ENCODE measurements at regions not wholly inside any gene's neighbourhood (a gene's known extent, or its start where the extent isn't known, plus 50 kb on each side); places are given as distances from the start of the nearest gene placed in this dataset.

- no peak overlapping the region for H3K27ac ChIP-seq (ENCODE audit: low read depth, low read length)
- no peak overlapping the region for H3K4me3 ChIP-seq (ENCODE audit: low read length in 3 of 3)
- peaks cover 0 to 2% (median 0%) of the 10 kb centered on the region in 3 donors for H3K36me3 ChIP-seq (ENCODE audit: control insufficient read depth in 3 of 3, insufficient read depth in 3 of 3, low read length in 3 of 3)
- H3K9ac ChIP-seq (ENCODE audit: low read depth in 1 of 3, low read length in 3 of 3), result no peak overlapping the region
- H3K9me3 ChIP-seq (ENCODE audit: control insufficient read depth in 3 of 3, low read length in 3 of 3), result peaks cover 0 to 5% (median 2%) of the 10 kb centered on the region in 3 donors
- H3K4me1 ChIP-seq (ENCODE audit: control insufficient read depth in 3 of 3, insufficient read depth in 3 of 3, low read length in 3 of 3), result no peaks in the 10 kb centered on the region
- no peaks in the 10 kb centered on the region for H3K27me3 ChIP-seq (ENCODE audit: control insufficient read depth in 3 of 3, insufficient read depth in 3 of 3, low read length in 3 of 3)
These were observed 57.3 kb downstream of the MED10 start for GRCh38 chr5:6321078-6321477.

- Histone ChIP-seq H3K27me3 (ENCODE audit: control insufficient read depth in 3 of 3, insufficient read depth in 3 of 3, low read length in 3 of 3) (no peaks in the 10 kb centered on the region), H3K9me3 (ENCODE audit: control insufficient read depth in 3 of 3, low read length in 3 of 3) (peaks cover 0 to 5% (median 2%) of the 10 kb centered on the region in 3 donors), H3K27ac (ENCODE audit: low read depth, low read length) (no peak overlapping the region)
These were observed 59.2 kb downstream of the MED10 start for GRCh38 chr5:6319116-6319515.

GRCh38 chr5:6317116-6317798 is 61.1 kb downstream of the MED10 start:
- peaks cover 0 to 3% (median 2%) of the 10 kb centered on the region in 3 donors for H3K4me1 ChIP-seq (ENCODE audit: control insufficient read depth in 3 of 3, insufficient read depth in 3 of 3, low read length in 3 of 3)
- no peak overlapping the region for H3K9ac ChIP-seq (ENCODE audit: low read depth in 1 of 3, low read length in 3 of 3)
- H3K9me3 ChIP-seq (ENCODE audit: control insufficient read depth in 3 of 3, low read length in 3 of 3), result peaks cover 0 to 5% (median 2%) of the 10 kb centered on the region in 3 donors
- H3K4me3 ChIP-seq (ENCODE audit: low read length in 3 of 3), result no peak overlapping the region
- no peaks in the 10 kb centered on the region for H3K27me3 ChIP-seq (ENCODE audit: control insufficient read depth in 3 of 3, insufficient read depth in 3 of 3, low read length in 3 of 3)
- H3K27ac ChIP-seq (ENCODE audit: low read depth, low read length), result no peak overlapping the region
- peaks cover 0 to 2% (median 0%) of the 10 kb centered on the region in 3 donors for H3K36me3 ChIP-seq (ENCODE audit: control insufficient read depth in 3 of 3, insufficient read depth in 3 of 3, low read length in 3 of 3)

More at GRCh38 chr5:6319116-6319515, 59.2 kb downstream of the MED10 start:
- Histone ChIP-seq H3K36me3 (ENCODE audit: control insufficient read depth in 3 of 3, insufficient read depth in 3 of 3, low read length in 3 of 3) (peaks cover 0 to 2% (median 0%) of the 10 kb centered on the region in 3 donors), H3K4me1 (ENCODE audit: control insufficient read depth in 3 of 3, insufficient read depth in 3 of 3, low read length in 3 of 3) (no peaks in the 10 kb centered on the region), H3K4me3 (ENCODE audit: low read length in 3 of 3) (no peak overlapping the region), H3K9ac (ENCODE audit: low read depth in 1 of 3, low read length in 3 of 3) (no peak overlapping the region)

GRCh38 chr5:6315580-6315979 is 62.8 kb downstream of the MED10 start:
- H3K4me3 ChIP-seq (ENCODE audit: low read length in 3 of 3), result no peak overlapping the region
- no peaks in the 10 kb centered on the region for H3K36me3 ChIP-seq (ENCODE audit: control insufficient read depth in 3 of 3, insufficient read depth in 3 of 3, low read length in 3 of 3)
- peaks cover 0 to under 1% (median under 1%) of the 10 kb centered on the region in 3 donors for H3K9me3 ChIP-seq (ENCODE audit: control insufficient read depth in 3 of 3, low read length in 3 of 3)
- no peak overlapping the region for H3K9ac ChIP-seq (ENCODE audit: low read depth in 1 of 3, low read length in 3 of 3)
- H3K27me3 ChIP-seq (ENCODE audit: control insufficient read depth in 3 of 3, insufficient read depth in 3 of 3, low read length in 3 of 3), result no peaks in the 10 kb centered on the region
- H3K27ac ChIP-seq (ENCODE audit: low read depth, low read length), result no peak overlapping the region
- H3K4me1 ChIP-seq (ENCODE audit: control insufficient read depth in 3 of 3, insufficient read depth in 3 of 3, low read length in 3 of 3), result peaks cover 0 to 5% (median 4%) of the 10 kb centered on the region in 3 donors

GRCh38 chr5:6311568-6312501 is 66.5 kb downstream of the MED10 start:
- Histone ChIP-seq H3K9ac (ENCODE audit: low read depth in 1 of 3, low read length in 3 of 3) (no peak overlapping the region), H3K9me3 (ENCODE audit: control insufficient read depth in 3 of 3, low read length in 3 of 3) (no peaks in the 10 kb centered on the region), H3K4me3 (ENCODE audit: low read length in 3 of 3) (no peak overlapping the region), H3K27me3 (ENCODE audit: control insufficient read depth in 3 of 3, insufficient read depth in 3 of 3, low read length in 3 of 3) (no peaks in the 10 kb centered on the region), H3K4me1 (ENCODE audit: control insufficient read depth in 3 of 3, insufficient read depth in 3 of 3, low read length in 3 of 3) (peaks cover 0 to 5% (median 4%) of the 10 kb centered on the region in 3 donors), H3K27ac (ENCODE audit: low read depth, low read length) (no peak overlapping the region), H3K36me3 (ENCODE audit: control insufficient read depth in 3 of 3, insufficient read depth in 3 of 3, low read length in 3 of 3) (no peaks in the 10 kb centered on the region)

GRCh38 chr5:6309949-6310348 is 68.4 kb downstream of the MED10 start:
- no peaks in the 10 kb centered on the region for H3K9me3 ChIP-seq (ENCODE audit: control insufficient read depth in 3 of 3, low read length in 3 of 3)
- no peak overlapping the region for H3K9ac ChIP-seq (ENCODE audit: low read depth in 1 of 3, low read length in 3 of 3)
- H3K27ac ChIP-seq (ENCODE audit: low read depth, low read length), result no peak overlapping the region
- H3K36me3 ChIP-seq (ENCODE audit: control insufficient read depth in 3 of 3, insufficient read depth in 3 of 3, low read length in 3 of 3), result no peaks in the 10 kb centered on the region
- peaks cover 0 to 5% (median 4%) of the 10 kb centered on the region in 3 donors for H3K4me1 ChIP-seq (ENCODE audit: control insufficient read depth in 3 of 3, insufficient read depth in 3 of 3, low read length in 3 of 3)
- no peaks in the 10 kb centered on the region for H3K27me3 ChIP-seq (ENCODE audit: control insufficient read depth in 3 of 3, insufficient read depth in 3 of 3, low read length in 3 of 3)
- H3K4me3 ChIP-seq (ENCODE audit: low read length in 3 of 3), result no peak overlapping the region

GRCh38 chr5:6308683-6309082 is 69.7 kb downstream of the MED10 start:
- Histone ChIP-seq H3K27me3 (ENCODE audit: control insufficient read depth in 3 of 3, insufficient read depth in 3 of 3, low read length in 3 of 3) (no peaks in the 10 kb centered on the region), H3K4me1 (ENCODE audit: control insufficient read depth in 3 of 3, insufficient read depth in 3 of 3, low read length in 3 of 3) (peaks cover 0 to 5% (median 4%) of the 10 kb centered on the region in 3 donors), H3K9me3 (ENCODE audit: control insufficient read depth in 3 of 3, low read length in 3 of 3) (no peaks in the 10 kb centered on the region), H3K36me3 (ENCODE audit: control insufficient read depth in 3 of 3, insufficient read depth in 3 of 3, low read length in 3 of 3) (no peaks in the 10 kb centered on the region), H3K4me3 (ENCODE audit: low read length in 3 of 3) (no peak overlapping the region), H3K27ac (ENCODE audit: low read depth, low read length) (no peak overlapping the region), H3K9ac (ENCODE audit: low read depth in 1 of 3, low read length in 3 of 3) (no peak overlapping the region)

- no peaks in the 10 kb centered on the region for H3K27me3 ChIP-seq (ENCODE audit: control insufficient read depth in 3 of 3, insufficient read depth in 3 of 3, low read length in 3 of 3)
- no peak overlapping the region for H3K27ac ChIP-seq (ENCODE audit: low read depth, low read length)
- H3K4me3 ChIP-seq (ENCODE audit: low read length in 3 of 3), result no peak overlapping the region
- H3K4me1 ChIP-seq (ENCODE audit: control insufficient read depth in 3 of 3, insufficient read depth in 3 of 3, low read length in 3 of 3), result peaks cover 0 to 4% (median 2%) of the 10 kb centered on the region in 3 donors
- H3K9ac ChIP-seq (ENCODE audit: low read depth in 1 of 3, low read length in 3 of 3), result no peak overlapping the region
- H3K36me3 ChIP-seq (ENCODE audit: control insufficient read depth in 3 of 3, insufficient read depth in 3 of 3, low read length in 3 of 3), result no peaks in the 10 kb centered on the region
- H3K9me3 ChIP-seq (ENCODE audit: control insufficient read depth in 3 of 3, low read length in 3 of 3), result no peaks in the 10 kb centered on the region
These were observed 71.0 kb downstream of the MED10 start for GRCh38 chr5:6307304-6307703.

GRCh38 chr5:6305853-6306252 is 72.5 kb downstream of the MED10 start:
- Histone ChIP-seq H3K9me3 (ENCODE audit: control insufficient read depth in 3 of 3, low read length in 3 of 3) (no peaks in the 10 kb centered on the region), H3K27ac (ENCODE audit: low read depth, low read length) (no peak overlapping the region), H3K9ac (ENCODE audit: low read depth in 1 of 3, low read length in 3 of 3) (no peak overlapping the region), H3K27me3 (ENCODE audit: control insufficient read depth in 3 of 3, insufficient read depth in 3 of 3, low read length in 3 of 3) (no peaks in the 10 kb centered on the region), H3K4me3 (ENCODE audit: low read length in 3 of 3) (no peak overlapping the region), H3K36me3 (ENCODE audit: control insufficient read depth in 3 of 3, insufficient read depth in 3 of 3, low read length in 3 of 3) (no peaks in the 10 kb centered on the region), H3K4me1 (ENCODE audit: control insufficient read depth in 3 of 3, insufficient read depth in 3 of 3, low read length in 3 of 3) (no peaks in the 10 kb centered on the region)

GRCh38 chr5:6302684-6303083 is 75.7 kb downstream of the MED10 start:
- no peak overlapping the region for H3K27ac ChIP-seq (ENCODE audit: low read depth, low read length)
- H3K9ac ChIP-seq (ENCODE audit: low read depth in 1 of 3, low read length in 3 of 3), result no peak overlapping the region
- no peaks in the 10 kb centered on the region for H3K27me3 ChIP-seq (ENCODE audit: control insufficient read depth in 3 of 3, insufficient read depth in 3 of 3, low read length in 3 of 3)
- H3K36me3 ChIP-seq (ENCODE audit: control insufficient read depth in 3 of 3, insufficient read depth in 3 of 3, low read length in 3 of 3), result no peaks in the 10 kb centered on the region
- no peaks in the 10 kb centered on the region for H3K9me3 ChIP-seq (ENCODE audit: control insufficient read depth in 3 of 3, low read length in 3 of 3)
- no peaks in the 10 kb centered on the region for H3K4me1 ChIP-seq (ENCODE audit: control insufficient read depth in 3 of 3, insufficient read depth in 3 of 3, low read length in 3 of 3)
- no peak overlapping the region for H3K4me3 ChIP-seq (ENCODE audit: low read length in 3 of 3)

Measured in skeletal muscle tissue (tissue), 3 donors.